Nephron progenitor cell (in vitro differentiated cells): ENCODE measurements at regions not wholly inside any gene's neighbourhood (a gene's known extent, or its start where the extent isn't known, plus 50 kb on each side); places are given as distances from the start of the nearest gene placed in this dataset.
"Not testable (repeated sequence)": the region's sequence is repeated elsewhere in the genome, so short reads cannot be mapped to it uniquely, and the experiment has no call there.

Experiments
- DNase-seq: peaks from one replicate; pipeline ENCODE4 v3.0.0; 2021
- H3K27ac Mint-ChIP-seq: 2 replicates; pipeline ENCODE4 v1.8.0; 2021; ENCODE audit warnings: mild to moderate bottlenecking, moderate library complexity, mixed read lengths
- H3K27me3 Mint-ChIP-seq: 2 replicates; pipeline ENCODE4 v1.8.0; 2021; ENCODE audit warnings: mild to moderate bottlenecking, low read depth, mixed read lengths; ENCODE audit not compliant: poor library complexity
- H3K36me3 Mint-ChIP-seq: 2 replicates; pipeline ENCODE4 v1.8.0; 2021; ENCODE audit warnings: low read depth, mixed read lengths
- H3K4me1 Mint-ChIP-seq: 2 replicates; pipeline ENCODE4 v1.8.0; 2021; ENCODE audit warnings: mixed read lengths
- H3K4me3 Mint-ChIP-seq: 2 replicates; pipeline ENCODE4 v1.8.0; 2021; ENCODE audit warnings: mild to moderate bottlenecking, moderate library complexity, mixed read lengths
- H3K9me3 Mint-ChIP-seq: 2 replicates; pipeline ENCODE4 v1.8.0; 2021; ENCODE audit warnings: mild to moderate bottlenecking, moderate library complexity, mixed read lengths
- TF ChIP-seq, protein P1 (sequence below): fragments of 200-600 bp; sonication (generic); IDR thresholded peaks from 2 replicates; pipeline ENCODE4 v1.5.0; 2021; ENCODE audit warnings: antibody characterized with exemption

DNA sequence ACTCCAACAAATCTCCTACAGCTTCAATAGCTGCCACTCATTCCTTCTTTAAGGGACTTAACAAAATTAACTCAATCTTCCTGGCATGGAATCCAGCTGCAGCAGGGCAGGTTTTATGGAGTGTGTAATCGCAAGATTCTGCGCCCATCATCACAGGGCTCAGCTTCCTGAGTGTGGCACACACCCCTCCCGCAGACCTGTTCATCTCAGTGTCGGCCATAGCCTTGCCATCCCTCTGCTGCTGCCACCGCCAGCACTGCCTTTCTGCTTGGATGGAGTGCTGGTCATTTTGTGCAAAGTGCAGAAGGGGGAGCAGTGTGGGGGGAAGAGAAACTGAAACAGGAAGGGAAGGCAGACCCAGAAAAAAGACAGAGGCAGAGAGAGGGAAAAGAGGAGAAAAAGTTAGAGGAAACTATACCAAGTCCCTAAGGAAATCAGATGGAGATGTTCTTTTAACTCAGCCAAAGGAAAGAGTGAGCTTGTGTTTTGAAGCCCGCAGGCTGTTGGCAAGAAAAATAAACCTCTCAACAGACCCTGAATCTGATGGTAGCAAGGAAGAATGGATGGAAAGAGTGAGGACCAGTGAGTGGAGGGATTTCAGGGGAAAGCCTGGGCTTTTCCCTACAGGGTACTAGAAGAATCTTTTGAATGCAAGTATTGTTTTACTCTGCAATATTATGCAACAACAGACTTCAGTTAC lies 324.2 kb downstream of the SEC16B start:
- no peak overlapping the region for H3K27ac Mint-ChIP-seq
- TF ChIP-seq, protein P1, sequence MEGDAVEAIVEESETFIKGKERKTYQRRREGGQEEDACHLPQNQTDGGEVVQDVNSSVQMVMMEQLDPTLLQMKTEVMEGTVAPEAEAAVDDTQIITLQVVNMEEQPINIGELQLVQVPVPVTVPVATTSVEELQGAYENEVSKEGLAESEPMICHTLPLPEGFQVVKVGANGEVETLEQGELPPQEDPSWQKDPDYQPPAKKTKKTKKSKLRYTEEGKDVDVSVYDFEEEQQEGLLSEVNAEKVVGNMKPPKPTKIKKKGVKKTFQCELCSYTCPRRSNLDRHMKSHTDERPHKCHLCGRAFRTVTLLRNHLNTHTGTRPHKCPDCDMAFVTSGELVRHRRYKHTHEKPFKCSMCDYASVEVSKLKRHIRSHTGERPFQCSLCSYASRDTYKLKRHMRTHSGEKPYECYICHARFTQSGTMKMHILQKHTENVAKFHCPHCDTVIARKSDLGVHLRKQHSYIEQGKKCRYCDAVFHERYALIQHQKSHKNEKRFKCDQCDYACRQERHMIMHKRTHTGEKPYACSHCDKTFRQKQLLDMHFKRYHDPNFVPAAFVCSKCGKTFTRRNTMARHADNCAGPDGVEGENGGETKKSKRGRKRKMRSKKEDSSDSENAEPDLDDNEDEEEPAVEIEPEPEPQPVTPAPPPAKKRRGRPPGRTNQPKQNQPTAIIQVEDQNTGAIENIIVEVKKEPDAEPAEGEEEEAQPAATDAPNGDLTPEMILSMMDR = no peak
- H3K4me1 Mint-ChIP-seq = peaks cover 26% of the 10 kb centered on the region
- no peaks in the 10 kb centered on the region for H3K36me3 Mint-ChIP-seq
- peaks cover 10% of the 10 kb centered on the region for H3K27me3 Mint-ChIP-seq
- DNase-seq = peak; percentile 4
- H3K4me3 Mint-ChIP-seq = no peak overlapping the region
- H3K9me3 Mint-ChIP-seq = no peaks in the 10 kb centered on the region

- H3K36me3 Mint-ChIP-seq = no peaks in the 10 kb centered on the region
- TF ChIP-seq, protein P1 = no peak
- H3K4me3 Mint-ChIP-seq = no peak overlapping the region
- no peak overlapping the region for H3K27ac Mint-ChIP-seq
- H3K27me3 Mint-ChIP-seq = peaks cover 5% of the 10 kb centered on the region
- DNase-seq = no peak
- no peaks in the 10 kb centered on the region for H3K9me3 Mint-ChIP-seq
- H3K4me1 Mint-ChIP-seq = peaks cover 5% of the 10 kb centered on the region
These were observed 329.2 kb downstream of the SEC16B start for GRCh38 chr1:177640687-177641086.

GRCh38 chr1:177634151-177634550 lies 335.7 kb downstream of the SEC16B start:
- H3K4me3 Mint-ChIP-seq, H3K4me1 Mint-ChIP-seq, H3K27me3 Mint-ChIP-seq, DNase-seq, H3K27ac Mint-ChIP-seq, H3K9me3 Mint-ChIP-seq, H3K36me3 Mint-ChIP-seq: not testable (repeated sequence)

- no peaks in the 10 kb centered on the region for H3K36me3 Mint-ChIP-seq
- peaks cover 9% of the 10 kb centered on the region for H3K9me3 Mint-ChIP-seq
- H3K27ac Mint-ChIP-seq = no peak overlapping the region
- H3K27me3 Mint-ChIP-seq = peaks cover 6% of the 10 kb centered on the region
- TF ChIP-seq, protein P1 = no peak
- no peak overlapping the region for H3K4me3 Mint-ChIP-seq
- DNase-seq = no peak
- H3K4me1 Mint-ChIP-seq = no peaks in the 10 kb centered on the region
These were observed 336.8 kb downstream of the SEC16B start for GRCh38 chr1:177632923-177633615.

GRCh38 chr1:177631770-177632169 lies 338.1 kb downstream of the SEC16B start:
- H3K36me3 Mint-ChIP-seq = no peaks in the 10 kb centered on the region
- DNase-seq = no peak
- peaks cover 6% of the 10 kb centered on the region for H3K27me3 Mint-ChIP-seq
- peaks cover 9% of the 10 kb centered on the region for H3K9me3 Mint-ChIP-seq
- H3K4me3 Mint-ChIP-seq = no peak overlapping the region
- no peak overlapping the region for H3K27ac Mint-ChIP-seq
- H3K4me1 Mint-ChIP-seq = no peaks in the 10 kb centered on the region
- TF ChIP-seq, protein P1 = no peak

DNA sequence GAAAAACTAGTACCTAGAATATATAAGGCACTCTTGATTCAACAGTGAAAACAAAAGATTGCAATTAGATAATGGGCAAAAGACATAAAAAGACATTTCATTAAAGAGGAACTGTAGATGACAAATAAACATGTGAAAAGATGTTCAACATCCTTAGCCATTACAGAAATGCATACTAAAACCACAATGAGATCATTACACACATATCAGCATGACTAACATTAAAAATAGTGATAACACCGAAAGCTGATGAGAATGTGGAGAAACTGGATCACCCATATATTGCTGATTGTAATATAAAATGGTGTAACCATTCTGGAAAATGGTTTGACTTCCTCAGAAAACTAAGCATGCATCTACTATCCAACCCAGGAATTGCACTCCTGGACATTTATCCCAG lies 340.3 kb downstream of the SEC16B start:
- TF ChIP-seq, protein P1 = no peak
- H3K27me3 Mint-ChIP-seq = peaks cover 6% of the 10 kb centered on the region
- peaks cover 20% of the 10 kb centered on the region for H3K9me3 Mint-ChIP-seq
- no peaks in the 10 kb centered on the region for H3K36me3 Mint-ChIP-seq
- no peak overlapping the region for H3K27ac Mint-ChIP-seq
- H3K4me1 Mint-ChIP-seq = no peaks in the 10 kb centered on the region
- no peak for DNase-seq
- no peak overlapping the region for H3K4me3 Mint-ChIP-seq
